ENCODE measurements at regions not wholly inside any gene's neighbourhood (a gene's known extent, or its start where the extent isn't known, plus 50 kb on each side); places are given as distances from the start of the nearest gene placed in this dataset.

GRCh38 chr3:65233561-65233960, 545.8 kb upstream of the ADAMTS9 start:
- no peak for DNase-seq (ENCODE audit: low spot score)

GRCh38 chr3:65231544-65231943, 543.7 kb upstream of the ADAMTS9 start:
- DNase-seq (ENCODE audit: low spot score): no peak

GRCh38 chr3:65230261-65231139, 542.7 kb upstream of the ADAMTS9 start:
- no peak for DNase-seq (ENCODE audit: low spot score)

GRCh38 chr3:65226287-65226686, 538.5 kb upstream of the ADAMTS9 start:
- DNase-seq (ENCODE audit: low spot score): no peak

GRCh38 chr3:65210026-65210814, 522.4 kb upstream of the ADAMTS9 start:
- DNase-seq (ENCODE audit: low spot score): no peak

GRCh38 chr3:65202395-65202794, 514.6 kb upstream of the ADAMTS9 start:
- DNase-seq (ENCODE audit: low spot score): no peak

- no peak for DNase-seq (ENCODE audit: low spot score)
These were observed 514.1 kb upstream of the ADAMTS9 start for GRCh38 chr3:65201926-65202325.

GRCh38 chr3:65200310-65200970, 512.6 kb upstream of the ADAMTS9 start:
- no peak for DNase-seq (ENCODE audit: low spot score)

GRCh38 chr3:65196663-65197062, 508.9 kb upstream of the ADAMTS9 start:
- DNase-seq (ENCODE audit: low spot score): no peak

- no peak for DNase-seq (ENCODE audit: low spot score)
These were observed 507.6 kb upstream of the ADAMTS9 start for GRCh38 chr3:65195211-65196006.

- no peak for DNase-seq (ENCODE audit: low spot score)
These were observed 506.9 kb upstream of the ADAMTS9 start for GRCh38 chr3:65194744-65195143.

GRCh38 chr3:65194047-65194714, 506.4 kb upstream of the ADAMTS9 start:
- DNase-seq (ENCODE audit: low spot score): no peak

GRCh38 chr3:65193531-65193930, 505.7 kb upstream of the ADAMTS9 start:
- DNase-seq (ENCODE audit: low spot score): no peak

- DNase-seq (ENCODE audit: low spot score): no peak
These were observed 502.3 kb upstream of the ADAMTS9 start for GRCh38 chr3:65190111-65190510.

- no peak for DNase-seq (ENCODE audit: low spot score)
These were observed 498.5 kb upstream of the ADAMTS9 start for GRCh38 chr3:65186268-65186667.

- DNase-seq (ENCODE audit: low spot score): no peak
These were observed 494.9 kb upstream of the ADAMTS9 start for GRCh38 chr3:65182682-65183081.

GRCh38 chr3:65182085-65182484, 494.3 kb upstream of the ADAMTS9 start:
- no peak for DNase-seq (ENCODE audit: low spot score)

- DNase-seq (ENCODE audit: low spot score): no peak
These were observed 493.6 kb upstream of the ADAMTS9 start for GRCh38 chr3:65181391-65181871.

GRCh38 chr3:65178703-65179102, 490.9 kb upstream of the ADAMTS9 start:
- no peak for DNase-seq (ENCODE audit: low spot score)

GRCh38 chr3:65177960-65178376, 490.2 kb upstream of the ADAMTS9 start:
- DNase-seq (ENCODE audit: low spot score): no peak

GRCh38 chr3:65174713-65175112, 486.9 kb upstream of the ADAMTS9 start:
- DNase-seq (ENCODE audit: low spot score): no peak
